VCaP (cell line): ENCODE measurements at regions not wholly inside any gene's neighbourhood (a gene's known extent, or its start where the extent isn't known, plus 50 kb on each side); places are given as distances from the start of the nearest gene placed in this dataset.

Experiments used
- H3K27ac ChIP-seq: fragments of 450-650 bp; 2 replicates; pipeline ENCODE4 v1.5.1; 2017
- TF ChIP-seq, protein P1 (sequence below): fragments of 450-650 bp; conservative IDR thresholded peaks from 2 replicates; pipeline ENCODE4 v1.5.1; 2017; ENCODE audit warnings: mild to moderate bottlenecking, moderate library complexity

DNA sequence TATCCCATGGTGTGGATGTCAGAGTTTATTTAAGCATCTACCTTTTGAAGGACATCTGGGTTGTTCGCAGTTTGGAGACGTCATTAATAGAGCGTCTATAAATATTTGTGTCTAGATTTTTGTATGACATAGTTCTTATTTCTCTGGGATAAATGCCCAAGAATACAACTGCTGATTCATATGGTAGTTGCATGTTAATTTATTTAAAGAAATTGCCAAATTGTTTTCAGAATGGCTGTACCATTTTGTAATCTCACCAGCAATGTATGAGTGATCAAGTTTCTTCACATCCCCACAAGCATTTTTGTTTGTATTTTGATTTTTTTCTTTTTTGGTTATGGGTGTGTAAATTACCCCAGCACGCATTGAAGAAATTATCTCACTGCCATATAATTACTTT lies 656.9 kb downstream of the NTRK3 start:
- TF ChIP-seq, protein P1, sequence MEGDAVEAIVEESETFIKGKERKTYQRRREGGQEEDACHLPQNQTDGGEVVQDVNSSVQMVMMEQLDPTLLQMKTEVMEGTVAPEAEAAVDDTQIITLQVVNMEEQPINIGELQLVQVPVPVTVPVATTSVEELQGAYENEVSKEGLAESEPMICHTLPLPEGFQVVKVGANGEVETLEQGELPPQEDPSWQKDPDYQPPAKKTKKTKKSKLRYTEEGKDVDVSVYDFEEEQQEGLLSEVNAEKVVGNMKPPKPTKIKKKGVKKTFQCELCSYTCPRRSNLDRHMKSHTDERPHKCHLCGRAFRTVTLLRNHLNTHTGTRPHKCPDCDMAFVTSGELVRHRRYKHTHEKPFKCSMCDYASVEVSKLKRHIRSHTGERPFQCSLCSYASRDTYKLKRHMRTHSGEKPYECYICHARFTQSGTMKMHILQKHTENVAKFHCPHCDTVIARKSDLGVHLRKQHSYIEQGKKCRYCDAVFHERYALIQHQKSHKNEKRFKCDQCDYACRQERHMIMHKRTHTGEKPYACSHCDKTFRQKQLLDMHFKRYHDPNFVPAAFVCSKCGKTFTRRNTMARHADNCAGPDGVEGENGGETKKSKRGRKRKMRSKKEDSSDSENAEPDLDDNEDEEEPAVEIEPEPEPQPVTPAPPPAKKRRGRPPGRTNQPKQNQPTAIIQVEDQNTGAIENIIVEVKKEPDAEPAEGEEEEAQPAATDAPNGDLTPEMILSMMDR: no peak
- no peak overlapping the region for H3K27ac ChIP-seq

DNA sequence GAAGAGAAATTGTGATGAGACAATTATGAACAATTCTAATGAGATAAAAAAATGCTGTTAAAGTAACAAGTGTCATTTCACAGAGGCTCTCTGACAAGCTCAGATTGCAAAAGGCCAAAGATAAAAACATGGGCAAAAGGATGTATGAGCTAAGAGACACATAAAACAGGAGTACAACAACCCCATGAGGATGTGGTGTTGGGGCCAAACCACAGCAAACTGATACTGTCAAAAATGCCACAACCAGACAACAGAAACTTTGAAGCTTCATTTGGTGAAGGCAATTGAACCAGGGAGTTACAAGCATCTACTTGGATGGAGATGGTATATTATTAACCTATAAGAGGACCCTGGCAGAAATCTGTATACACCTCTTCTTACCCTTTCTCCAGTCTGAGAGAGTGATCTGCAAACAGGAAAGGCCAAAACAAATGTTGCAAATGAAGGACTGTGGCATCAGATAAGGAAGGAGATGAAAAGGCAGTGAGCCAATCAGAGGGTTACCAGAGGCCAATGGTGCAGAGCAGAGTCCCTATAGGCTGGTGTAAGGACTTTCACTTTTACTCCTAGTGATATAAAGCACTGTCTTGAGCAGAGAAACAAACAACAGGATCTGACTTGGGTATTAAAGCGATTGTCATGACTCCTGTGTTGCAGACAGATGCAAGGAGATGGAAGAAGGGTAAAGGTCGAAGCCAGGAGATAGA lies 659.0 kb downstream of the NTRK3 start:
- TF ChIP-seq, protein P1: no peak
- H3K27ac ChIP-seq: no peak overlapping the region

DNA sequence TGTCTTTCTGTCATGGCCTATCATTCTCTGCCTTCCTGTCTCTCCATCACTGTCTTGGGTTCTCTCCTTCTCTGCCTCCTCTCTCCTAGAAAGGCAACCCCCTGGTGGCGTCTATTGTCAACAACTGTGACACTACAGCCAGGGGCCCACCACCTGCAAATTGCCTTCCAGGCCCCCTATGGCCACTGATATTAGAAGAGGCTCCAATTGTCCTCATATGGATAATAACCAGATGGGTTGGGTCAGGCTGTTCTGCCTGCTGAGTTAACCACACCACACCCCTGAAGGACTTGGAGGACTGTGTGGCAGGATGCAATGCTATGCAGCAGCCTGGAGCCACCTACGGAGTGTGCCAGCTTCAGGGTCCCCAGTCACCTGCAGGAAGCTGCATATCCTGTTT lies 665.0 kb downstream of the NTRK3 start:
- TF ChIP-seq, protein P1: no peak

DNA sequence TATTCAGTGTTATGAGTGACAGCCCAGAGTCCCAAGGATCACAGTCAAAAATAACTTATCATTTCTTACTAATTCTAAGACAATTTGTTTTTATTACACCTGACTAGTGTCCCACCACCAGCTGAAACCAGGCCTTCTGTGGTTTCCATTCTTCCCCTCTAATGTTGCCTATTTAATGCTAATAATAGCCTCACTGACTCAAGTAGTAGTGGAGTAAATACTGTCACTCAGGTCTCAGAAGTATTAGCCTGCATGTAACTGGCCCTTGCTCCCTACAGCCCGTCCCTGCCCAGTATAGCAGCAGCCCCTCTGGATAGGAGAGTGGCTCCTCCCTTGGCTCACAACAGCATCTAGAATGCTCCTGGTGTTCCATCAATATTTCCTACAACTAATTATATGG lies 665.5 kb downstream of the NTRK3 start:
- no peak overlapping the region for H3K27ac ChIP-seq
- TF ChIP-seq, protein P1: no peak

More for the DNA sequence above, 665.0 kb downstream of the NTRK3 start:
- no peak overlapping the region for H3K27ac ChIP-seq

DNA sequence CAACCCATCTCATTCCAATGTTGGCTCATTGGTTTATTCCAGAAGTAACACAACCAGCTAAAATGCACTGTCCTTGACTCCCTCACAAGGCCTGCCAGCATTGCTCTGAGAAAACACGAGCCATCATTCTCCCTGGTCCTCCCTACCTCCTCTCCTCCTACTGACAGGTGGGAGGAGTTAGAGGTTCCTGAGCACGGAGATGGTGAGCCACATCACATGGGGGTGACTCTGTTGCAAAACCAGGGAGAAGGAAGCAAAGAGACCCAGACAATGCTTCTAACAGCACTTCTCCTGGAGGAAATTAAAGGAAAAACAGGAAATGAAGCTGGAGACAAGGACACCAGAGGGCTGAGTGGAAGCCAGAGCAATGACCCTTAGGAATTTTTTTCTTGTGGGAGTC lies 667.4 kb downstream of the NTRK3 start:
- no peak overlapping the region for H3K27ac ChIP-seq
- TF ChIP-seq, protein P1: no peak

DNA sequence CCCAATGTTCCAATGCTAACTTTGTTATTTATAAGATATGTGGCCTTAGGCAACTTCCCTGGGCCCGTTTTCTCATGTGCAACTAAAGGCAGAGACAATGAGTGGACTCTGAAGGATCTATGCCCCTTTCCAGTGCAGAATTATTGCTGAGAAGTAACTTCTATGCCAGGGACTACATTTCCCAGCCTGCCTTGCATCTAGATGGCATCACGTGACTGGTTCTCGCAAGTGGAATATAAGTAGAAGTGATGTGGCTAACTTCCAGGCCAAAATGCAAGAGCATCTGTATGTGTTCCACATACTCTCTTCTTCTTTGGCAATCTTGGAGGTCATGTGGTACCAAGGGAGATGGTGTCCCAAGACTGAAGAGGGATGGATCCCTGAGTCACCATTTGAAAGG lies 674.4 kb downstream of the NTRK3 start:
- TF ChIP-seq, protein P1: no peak
- H3K27ac ChIP-seq: no peak overlapping the region

DNA sequence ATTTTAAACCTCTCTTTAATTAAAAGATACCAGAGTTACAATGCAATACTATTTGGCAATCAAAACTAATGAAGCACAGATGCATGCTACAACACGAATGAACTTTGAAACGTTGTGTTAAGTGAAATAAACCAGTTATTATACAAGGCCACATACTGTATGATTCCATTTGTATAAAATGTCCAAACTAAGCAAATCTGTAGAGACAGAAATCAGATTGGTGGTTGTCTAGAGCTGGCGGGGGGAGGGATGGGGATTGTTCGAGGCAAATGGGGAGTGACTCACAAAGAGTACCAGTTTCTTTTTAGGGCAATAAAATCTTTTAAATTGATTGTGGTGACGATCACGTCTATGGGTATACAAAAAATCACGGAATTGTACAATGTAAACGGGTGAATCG lies 677.0 kb downstream of the NTRK3 start:
- no peak overlapping the region for H3K27ac ChIP-seq
- TF ChIP-seq, protein P1: no peak
